ENCODE measurements at regions not wholly inside any gene's neighbourhood (a gene's known extent, or its start where the extent isn't known, plus 50 kb on each side); places are given as distances from the start of the nearest gene placed in this dataset.

DNA sequence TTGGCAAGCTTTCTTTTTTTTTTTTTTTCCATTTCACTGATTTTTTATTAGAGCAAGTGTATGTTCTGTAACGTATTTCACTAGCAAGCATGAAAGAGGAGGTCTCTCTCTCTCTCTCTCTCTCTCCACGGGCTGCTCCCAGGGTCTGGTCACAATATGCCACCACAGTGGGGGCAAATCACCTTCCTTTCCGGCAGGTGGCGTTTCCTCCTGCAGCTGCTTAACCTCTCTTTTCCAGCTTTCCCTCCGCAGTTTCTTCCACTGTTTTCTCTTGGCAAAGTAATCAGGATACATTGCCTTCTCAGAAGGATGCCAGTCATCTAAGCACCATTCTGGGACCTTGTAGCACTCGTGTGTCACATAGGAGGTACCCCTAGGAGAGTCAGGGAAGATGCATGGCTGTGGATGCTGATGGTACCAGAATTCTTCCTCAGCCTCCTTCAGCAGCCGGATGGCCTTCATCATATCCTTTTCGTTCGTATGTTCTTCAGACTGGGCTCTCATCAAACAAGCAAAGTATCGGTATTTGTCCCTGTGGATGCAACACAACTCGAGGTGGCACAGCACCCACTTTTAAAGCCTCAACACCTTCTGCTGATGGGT, 197.3 kb upstream of the PODXL start:
- no peak for DNase-seq (ENCODE audit: low read depth in 4 of 4, low spot score in 3 of 4)

DNA sequence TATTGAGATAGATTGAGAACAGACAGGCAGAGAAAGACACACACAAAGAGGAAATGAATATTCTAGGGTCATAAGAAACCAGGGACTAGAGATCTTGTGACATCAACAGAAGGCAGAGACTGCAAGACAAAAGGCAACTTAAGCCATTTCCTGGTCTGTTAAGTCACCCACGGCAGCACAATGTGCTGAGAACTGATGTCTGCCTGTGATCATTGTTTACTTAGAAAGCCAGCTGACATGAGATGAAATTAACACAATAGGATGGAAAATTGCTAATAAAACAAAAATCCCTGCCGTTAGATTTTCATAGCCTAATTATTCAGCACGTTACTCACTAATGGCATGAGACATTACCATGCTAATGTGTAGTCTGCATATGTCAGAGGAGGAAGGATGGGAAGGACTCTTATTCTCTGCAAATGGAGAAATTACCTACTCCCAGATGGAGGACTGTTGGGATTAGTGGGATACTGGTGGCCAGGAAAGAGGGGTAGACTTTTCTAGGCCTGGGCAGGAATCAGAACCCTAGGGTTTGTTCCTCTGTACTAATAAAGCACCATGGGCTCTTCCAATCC, 191.3 kb upstream of the PODXL start:
- no peak for DNase-seq (ENCODE audit: low read depth in 4 of 4, low spot score in 3 of 4)

DNA sequence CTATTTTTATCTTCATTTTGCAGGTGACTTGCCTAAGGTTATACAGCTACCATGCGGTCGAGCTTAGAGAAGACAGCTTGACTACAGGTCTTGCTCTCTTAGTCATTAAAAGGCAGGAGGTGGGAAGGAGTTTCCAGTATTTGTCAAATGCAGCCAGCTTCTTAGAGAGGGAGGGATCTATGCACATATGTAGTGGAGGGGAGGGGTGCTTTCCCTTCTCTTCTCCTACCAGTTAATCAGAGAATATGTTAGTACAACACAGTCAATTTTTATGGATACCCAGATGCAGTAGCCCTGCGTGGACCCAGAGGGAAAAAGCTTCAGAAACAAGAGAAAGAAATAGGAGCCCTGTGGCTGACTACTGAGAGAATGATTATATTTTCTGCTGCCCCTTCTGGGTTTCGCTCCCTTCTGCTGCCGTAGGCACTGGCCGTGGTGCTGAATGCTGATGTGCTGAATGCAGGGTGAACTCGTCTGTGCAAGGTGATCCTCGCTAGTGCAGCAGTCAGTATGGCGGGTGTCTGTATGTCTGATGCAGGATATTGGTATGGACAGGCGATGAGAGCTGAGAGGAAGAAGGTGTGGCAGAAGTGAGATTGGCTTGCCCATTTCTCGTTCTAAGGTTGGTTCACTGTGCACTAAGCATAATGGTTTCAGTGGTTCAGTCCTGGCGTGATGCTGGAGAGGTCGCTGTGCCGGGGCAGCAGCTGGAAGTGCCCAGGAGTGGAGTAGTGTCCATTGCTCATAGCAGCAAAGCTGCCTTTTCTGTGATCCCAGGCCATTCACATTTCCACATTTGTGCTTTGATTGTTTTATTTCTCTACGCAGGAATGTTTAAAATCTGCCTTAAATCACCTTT, 189.2 kb upstream of the PODXL start:
- peak in 3 of 4 donors; percentile 22 to 56 (median 37) for DNase-seq (ENCODE audit: low read depth in 4 of 4, low spot score in 3 of 4)

DNA sequence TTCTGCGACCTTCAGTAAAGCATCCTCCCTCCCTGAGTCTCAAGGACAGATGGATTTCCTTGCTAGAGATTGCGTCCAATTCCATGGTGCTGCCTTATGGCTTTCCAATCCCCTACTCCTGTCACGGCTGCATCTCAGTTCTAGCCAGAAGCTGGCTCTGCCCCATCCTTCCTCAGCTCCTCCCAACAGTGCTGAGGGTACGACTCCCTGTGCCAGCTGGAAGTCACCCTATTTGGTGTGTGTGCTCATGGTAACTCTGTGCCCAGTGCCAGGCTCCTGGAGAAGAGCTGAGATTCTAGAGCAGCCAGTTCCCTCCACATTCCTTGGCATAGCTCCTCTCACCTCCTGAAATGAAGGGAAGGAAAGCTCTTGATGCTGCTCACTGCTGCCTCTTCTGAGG, 185.0 kb upstream of the PODXL start:
- DNase-seq (ENCODE audit: low read depth in 4 of 4, low spot score in 3 of 4) = no peak

DNA sequence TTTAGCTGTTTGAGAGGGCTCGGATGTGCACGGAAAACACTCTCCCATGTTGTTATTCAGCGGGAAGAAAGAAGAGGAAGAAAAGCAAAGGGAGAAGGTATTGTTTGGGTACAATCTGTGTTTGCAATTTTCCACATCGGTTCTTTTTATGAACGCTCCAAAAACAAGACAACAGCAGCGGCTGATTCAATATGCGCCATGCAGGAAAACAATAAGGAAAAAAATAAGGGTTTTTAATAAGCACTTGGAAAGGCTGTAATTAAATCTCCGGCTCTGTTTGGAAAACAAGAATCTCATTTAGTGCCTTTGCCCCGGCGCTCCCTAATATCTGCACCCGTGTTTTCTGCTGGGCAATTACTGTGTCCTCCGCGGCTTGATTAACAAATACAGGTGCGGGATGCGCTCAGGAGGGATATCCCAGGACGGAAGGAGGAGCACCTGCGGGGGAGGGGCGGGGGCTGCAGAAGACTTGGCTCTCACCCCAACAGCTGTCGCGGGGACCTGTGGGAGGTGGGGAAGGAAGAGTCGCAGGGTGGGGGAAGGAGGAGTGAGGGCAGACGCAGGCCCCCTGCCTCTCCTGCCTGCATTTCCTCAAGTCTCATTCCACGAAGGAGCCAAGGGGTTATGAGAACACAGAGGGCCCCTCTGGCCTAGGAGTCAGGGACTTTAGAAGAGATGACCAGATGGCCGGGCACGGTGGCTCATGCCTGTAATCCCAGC, 181.5 kb upstream of the PODXL start:
- DNase-seq (ENCODE audit: low read depth in 4 of 4, low spot score in 3 of 4) = no peak

DNA sequence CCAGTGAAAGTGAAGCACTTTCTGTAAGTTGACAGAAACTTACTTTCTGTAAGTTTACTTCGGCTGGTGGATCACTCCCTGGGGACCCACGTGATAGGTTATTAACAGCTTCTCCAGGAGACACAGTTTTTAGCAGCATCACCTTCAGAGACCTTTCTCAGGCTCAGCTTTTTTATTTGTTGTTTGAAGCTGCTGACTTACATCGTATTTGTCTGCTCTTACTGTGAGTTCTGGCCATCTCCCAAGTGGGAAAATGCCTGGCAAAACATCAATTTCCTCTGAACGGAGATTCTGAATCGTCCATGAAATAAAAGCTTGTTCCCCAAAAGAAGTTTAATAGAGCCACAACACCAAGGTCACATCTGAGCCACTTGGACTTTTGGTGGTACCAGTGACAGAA, 178.7 kb upstream of the PODXL start:
- peak in 3 of 4 donors; percentile 6 to 16 (median 11) for DNase-seq (ENCODE audit: low read depth in 4 of 4, low spot score in 3 of 4)

DNA sequence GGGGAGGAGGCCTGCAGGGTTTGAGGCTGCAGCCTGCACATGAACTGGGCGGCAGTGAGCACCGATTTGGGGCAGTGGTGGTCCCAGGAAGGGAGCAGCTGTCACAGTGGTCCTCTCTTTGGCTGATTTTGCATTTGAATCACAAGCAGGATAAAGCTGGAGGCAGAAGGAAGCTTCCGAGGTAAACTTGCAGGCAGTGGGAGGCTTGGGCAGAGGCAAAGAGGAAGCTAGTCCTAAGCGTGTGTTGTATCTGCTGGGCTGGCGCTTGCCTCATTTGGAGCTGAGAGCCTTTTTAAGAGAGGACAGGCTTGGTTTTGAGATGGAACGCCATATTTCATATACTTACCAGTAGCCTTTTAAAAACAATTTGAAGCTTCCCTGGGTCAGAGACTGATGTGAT, 177.2 kb upstream of the PODXL start:
- no peak for DNase-seq (ENCODE audit: low read depth in 4 of 4, low spot score in 3 of 4)

DNA sequence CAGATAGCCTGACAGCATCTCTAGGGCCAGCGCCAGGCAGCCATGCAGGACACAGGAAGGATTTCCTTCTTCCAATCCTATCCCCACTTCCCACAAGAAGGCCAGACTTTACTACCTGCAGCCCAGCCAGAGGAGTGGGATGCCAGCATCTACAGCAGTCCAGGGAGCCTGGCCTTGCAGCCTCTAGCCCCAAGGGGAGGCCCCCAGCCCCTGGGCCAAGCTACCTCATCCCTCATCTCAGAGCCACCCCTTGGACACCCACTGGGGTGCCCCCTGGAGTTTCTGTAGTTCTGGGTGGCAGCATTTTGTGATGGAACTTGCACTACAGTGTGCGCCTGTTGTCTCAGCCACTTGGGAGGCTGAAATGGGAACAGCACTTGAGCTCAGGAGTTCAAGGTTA, 170.8 kb upstream of the PODXL start:
- DNase-seq (ENCODE audit: low read depth in 4 of 4, low spot score in 3 of 4) = no peak

DNA sequence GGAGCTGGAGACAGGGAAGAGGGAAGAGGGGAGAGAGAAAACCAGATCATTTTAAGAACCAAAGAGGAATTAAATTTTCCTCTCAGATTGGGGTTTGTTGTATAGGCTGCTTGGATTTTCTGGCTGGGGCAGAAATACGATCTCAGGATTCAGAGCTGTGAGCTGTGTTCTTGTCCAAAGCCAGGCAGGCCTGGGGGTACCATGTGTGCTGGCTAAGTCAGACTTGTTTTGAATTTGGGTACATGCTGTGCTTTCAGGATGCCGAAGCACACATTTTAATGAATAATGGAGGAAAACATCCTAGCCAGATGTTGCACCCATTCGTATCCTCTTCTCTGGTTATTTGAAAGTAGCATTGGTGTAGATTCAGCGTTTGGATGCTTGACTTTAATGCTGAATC, 170.3 kb upstream of the PODXL start:
- DNase-seq (ENCODE audit: low read depth in 4 of 4, low spot score in 3 of 4) = no peak

DNA sequence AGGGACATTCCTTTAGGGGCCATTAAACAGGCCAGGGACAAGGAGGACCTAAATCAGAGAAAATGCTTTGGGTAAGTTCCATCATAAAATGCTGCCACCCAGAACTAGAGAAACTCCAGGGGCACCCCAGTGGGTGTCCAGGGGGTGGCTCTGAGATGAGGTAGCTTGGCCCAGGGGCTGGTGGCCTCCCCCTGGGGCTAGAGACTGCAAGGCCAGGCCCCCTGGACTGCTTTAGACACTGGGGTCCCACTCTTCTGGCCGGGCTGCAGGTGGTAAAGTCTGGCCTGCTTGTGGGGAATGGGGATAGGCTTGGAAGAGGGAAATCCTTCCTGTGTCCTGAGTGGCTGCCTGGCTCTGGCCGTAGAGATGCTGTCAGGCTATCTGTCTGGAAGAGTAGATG, 169.6 kb upstream of the PODXL start:
- DNase-seq (ENCODE audit: low read depth in 4 of 4, low spot score in 3 of 4) = no peak

DNA sequence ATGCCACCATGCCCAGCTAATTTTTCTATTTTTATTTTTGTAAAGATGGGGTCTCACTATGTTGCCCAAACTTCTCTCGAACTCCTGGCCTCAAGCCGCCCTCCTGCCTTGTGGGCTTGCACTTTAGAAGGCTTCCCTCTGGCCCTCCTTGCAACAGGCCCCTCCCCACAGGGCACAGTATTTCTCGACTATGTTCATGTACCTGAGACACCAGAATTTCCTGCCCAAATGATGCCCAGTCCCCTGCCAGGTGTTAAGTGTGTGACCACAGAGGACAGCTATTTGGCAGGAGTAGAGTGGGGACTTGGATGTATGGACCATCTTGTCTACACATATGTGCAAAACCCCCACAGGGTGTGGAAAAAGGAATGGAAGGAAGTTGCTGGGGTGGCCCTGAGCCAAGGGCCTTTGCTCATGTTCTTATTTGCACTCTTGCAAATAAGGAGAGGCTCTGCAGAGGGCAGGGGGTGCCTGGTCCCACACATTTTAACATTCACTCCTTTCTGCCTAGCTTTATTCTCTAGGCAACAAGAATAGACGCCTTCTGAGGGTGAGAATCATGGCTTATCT, 168.4 kb upstream of the PODXL start:
- DNase-seq (ENCODE audit: low read depth in 4 of 4, low spot score in 3 of 4) = no peak

DNA sequence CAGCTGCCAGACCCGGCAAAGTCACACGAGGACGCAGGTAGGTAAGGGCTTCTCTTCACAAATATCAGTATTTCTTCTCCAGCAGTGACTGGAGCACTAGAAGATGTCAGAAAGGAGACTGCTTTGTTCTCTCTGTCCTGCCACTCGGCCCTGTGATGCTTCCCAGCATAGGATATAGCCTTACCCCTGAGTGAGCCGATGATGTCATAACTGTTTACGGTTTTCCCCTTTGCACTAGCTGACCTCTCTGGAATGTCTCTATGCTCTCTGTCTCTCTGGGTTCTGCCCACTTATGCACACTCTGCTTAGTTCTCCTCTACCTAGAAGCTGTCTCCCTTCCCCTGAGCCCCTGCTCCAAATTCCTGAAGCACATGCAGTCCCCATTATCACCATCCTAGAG, 167.5 kb upstream of the PODXL start:
- DNase-seq (ENCODE audit: low read depth in 4 of 4, low spot score in 3 of 4) = peak in 1 of 4 donors; percentile 9

DNA sequence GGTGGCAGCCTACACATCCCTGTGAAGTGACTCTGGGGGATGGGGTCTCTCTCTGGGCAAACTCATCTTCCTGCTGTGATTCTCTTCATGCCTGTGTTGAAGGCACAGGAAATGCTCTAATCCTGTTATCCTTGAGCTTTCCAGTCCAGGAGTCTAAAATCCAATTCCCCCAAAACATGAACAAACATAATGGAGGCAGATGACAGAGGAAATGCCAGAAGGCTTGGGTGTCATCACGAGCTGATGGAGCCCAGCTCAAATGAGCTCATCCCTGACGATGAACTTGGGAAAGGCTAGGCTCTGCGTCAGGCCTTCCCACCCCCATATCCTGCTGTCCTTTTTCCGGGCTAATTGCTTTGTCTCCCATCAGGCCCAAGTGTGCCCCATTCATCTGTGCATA, 165.9 kb upstream of the PODXL start:
- DNase-seq (ENCODE audit: low read depth in 4 of 4, low spot score in 3 of 4) = no peak

DNA sequence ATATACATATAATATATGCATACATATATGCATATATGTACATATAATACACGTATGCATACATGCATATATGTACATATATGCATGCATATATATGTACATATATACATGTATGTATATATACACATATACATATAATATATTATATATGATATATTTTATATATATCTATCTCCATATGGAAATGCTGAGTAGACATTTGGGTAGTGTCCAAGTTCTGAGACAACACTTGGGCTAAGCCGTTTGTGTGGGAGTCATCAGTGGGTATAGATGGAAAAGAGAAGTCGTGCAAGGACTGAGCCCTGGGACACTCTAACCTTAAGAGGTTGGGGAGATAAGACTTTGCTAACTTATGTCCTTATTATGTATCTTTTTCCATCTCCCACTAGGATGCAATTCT, 165.2 kb upstream of the PODXL start:
- DNase-seq (ENCODE audit: low read depth in 4 of 4, low spot score in 3 of 4) = no peak

DNA sequence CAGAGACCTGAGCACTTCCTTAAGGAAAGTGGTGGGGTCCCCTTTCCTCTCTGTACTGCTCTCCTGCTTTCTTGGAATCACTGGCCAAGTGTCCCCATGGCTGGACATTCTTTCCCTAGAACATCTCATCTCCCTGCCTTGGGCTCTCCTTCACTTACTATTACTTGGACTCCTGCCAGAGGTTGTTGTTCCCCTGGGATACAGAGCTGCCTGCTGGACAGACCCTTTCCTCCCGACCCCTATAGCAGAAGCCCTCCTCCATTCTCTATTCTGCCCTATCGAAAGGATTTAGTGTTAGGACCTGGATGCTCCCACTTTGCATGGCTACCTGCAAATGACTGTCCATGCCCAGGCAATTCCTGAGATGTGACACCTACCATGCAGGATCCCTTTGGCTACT, 164.3 kb upstream of the PODXL start:
- DNase-seq (ENCODE audit: low read depth in 4 of 4, low spot score in 3 of 4) = no peak

DNA sequence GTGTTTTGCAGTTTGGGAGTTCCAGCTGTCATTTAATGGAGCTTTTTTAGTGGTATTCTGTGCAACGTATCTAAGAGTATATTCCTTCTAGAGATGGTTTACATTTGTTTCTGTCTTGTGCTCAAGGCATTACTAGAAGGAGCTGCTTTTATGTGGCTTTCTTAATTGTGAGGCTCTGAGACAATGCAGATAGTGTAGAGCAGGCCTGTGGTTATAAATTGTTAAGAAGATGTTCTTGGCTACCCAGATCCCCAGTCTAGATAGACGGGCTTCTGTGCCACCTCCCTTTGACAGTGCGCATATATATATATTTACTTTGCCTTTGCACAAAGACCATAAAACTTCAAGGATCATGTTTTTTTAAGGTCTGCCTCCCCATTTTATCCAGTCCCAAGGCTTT, 160.8 kb upstream of the PODXL start:
- no peak for DNase-seq (ENCODE audit: low read depth in 4 of 4, low spot score in 3 of 4)

DNA sequence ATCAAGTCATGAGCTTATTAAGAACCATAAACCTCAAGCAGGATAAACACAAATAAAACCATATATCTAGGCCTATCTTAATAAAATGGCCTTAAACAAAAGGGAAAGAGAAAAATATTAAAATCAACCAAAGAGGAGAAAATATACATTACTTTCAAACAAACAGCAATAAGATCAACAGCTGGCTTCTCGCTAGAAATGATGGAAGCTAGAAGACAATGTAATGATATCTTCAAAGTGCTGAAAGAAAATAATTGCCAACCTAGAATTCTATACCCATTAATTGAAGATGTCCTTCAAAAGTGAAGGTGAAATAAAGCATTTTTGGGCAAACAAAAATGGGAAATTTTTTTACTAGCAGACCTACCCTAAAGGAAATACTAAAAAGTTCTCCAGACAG, 142.9 kb upstream of the PODXL start:
- DNase-seq (ENCODE audit: low read depth in 4 of 4, low spot score in 3 of 4) = no peak

DNA sequence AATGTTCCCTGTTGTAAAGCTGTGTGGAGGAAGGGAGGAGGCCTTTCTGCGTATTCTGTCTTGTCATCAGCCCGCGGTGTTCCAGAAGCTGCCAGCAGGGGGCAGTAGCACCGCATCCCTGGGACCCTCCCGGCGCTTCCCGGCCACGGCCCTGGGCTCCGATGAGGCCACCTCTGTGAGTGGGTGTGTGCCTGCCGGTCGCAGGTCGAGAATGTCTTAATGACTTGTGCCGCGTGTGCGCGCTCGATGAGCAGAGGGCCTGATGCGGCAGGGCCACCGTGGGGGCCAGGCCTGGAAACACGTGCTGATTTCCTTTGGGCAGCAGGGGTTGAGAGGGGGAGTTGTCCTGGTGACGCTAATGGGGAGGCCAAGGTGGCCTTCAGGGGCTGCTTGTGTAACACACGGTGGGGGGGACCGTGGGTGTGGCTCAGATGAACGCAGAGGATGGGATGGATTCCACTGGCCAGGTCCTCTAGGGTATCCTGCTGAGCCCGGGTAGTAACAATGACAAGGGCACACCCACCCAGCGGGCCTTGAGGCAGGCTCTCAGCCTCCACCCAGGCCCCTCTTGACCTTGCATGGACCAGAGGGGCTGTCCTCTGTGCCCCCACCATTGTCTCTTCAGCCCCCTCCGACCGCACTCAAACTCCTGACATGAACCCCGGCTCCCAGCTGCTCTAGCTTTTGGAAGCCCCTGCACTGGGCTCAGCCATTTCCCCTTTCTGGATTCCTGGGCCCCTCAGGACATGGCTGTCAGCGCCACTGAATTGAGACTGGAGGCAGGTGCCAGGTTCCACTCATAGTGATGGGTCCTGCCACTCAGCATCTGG, 135.9 kb upstream of the PODXL start:
- DNase-seq (ENCODE audit: low read depth in 4 of 4, low spot score in 3 of 4) = peak in 3 of 4 donors; percentile 26 to 33 (median 29)

DNA sequence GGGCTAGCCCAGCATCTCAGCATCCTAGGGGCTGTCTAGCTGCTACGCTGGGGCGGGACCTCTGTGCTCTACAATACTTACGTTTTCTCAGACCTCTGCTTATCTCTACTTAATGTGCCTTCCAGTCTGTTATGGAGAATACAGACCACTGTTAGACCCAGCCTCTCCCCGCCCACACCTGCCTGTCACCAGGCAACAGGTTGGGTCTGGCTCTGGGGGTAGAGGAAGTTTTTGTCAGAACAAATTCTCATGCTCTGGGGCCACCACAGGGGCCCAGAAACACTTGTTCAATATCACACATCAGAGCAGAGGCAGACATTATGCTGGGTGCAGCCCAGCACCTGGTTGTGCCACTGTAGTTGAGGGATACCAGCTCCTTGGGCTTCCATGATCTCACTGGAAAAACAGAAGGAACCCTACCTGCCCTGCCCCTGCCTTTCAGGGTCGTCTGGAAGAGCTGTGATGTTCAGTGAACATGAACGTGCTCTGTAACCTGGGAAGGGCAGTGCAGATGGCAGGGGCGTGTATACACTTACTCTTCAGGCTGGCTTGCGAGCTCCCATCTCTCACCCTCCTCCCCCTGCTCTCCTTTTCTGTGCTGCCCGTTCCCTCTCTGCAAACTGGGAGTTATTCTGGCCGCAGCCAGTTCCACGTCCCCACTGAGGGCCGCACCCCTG, 135.2 kb upstream of the PODXL start:
- DNase-seq (ENCODE audit: low read depth in 4 of 4, low spot score in 3 of 4) = no peak

DNA sequence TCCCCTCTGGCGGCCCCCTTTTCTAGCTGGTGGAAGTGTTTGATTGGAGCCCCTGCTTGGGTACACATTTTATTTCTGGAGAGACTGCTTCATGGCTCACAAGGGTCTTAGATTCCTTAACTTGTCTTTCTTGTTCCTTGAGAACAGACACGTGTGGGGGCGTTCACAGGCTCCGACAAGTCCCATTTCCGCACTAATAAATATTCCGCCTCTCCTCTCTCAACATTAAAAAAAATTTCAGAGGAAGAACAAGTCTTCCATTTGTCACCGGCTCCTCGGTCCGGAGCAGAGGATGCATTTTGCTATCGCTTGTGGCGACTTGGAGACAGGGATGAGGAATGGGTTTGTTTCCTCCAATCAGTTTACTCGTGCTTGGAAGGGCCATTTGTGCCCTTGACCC, 134.0 kb upstream of the PODXL start:
- no peak for DNase-seq (ENCODE audit: low read depth in 4 of 4, low spot score in 3 of 4)
